ENCODE measurements at regions not wholly inside any gene's neighbourhood (a gene's known extent, or its start where the extent isn't known, plus 50 kb on each side); places are given as distances from the start of the nearest gene placed in this dataset.
A peak's percentile ranks its signal among the peaks of the same experiment; 100 is the strongest.

- Histone ChIP-seq H3K9ac (ENCODE audit: low read length in 3 of 3) (no peak overlapping the region), H3K9me3 (ENCODE audit: control insufficient read depth in 2 of 3, insufficient read depth in 1 of 3, low read length in 3 of 3) (no peaks in the 10 kb centered on the region), H3K4me3 (ENCODE audit: low read length in 3 of 3) (no peak overlapping the region), H3K27me3 (ENCODE audit: control insufficient read depth, insufficient read depth, low read length) (no peaks in the 10 kb centered on the region), H3K36me3 (ENCODE audit: control insufficient read depth in 2 of 3, insufficient read depth in 3 of 3, low read length in 3 of 3) (no peaks in the 10 kb centered on the region), H3K27ac (ENCODE audit: low read depth in 2 of 2, low read length in 2 of 2) (no peak overlapping the region), H3K4me1 (ENCODE audit: control insufficient read depth in 2 of 3, insufficient read depth in 2 of 3, low read depth in 1 of 3, low read length in 3 of 3) (peaks cover 0 to 3% (median 0%) of the 10 kb centered on the region in 3 donors)
- no peak for TF ChIP-seq CTCF (IDR thresholded peaks at IDR 0.05; ENCODE audit: borderline replicate concordance, extremely low read depth, insufficient read depth)
- intact Hi-C loops (cut with DNase I) = no loop called here
- DNase-seq = no peak
- no peak for FAIRE-seq
These were observed 290.8 kb upstream of the TANK start for GRCh38 chr2:160869411-160869810.

DNA sequence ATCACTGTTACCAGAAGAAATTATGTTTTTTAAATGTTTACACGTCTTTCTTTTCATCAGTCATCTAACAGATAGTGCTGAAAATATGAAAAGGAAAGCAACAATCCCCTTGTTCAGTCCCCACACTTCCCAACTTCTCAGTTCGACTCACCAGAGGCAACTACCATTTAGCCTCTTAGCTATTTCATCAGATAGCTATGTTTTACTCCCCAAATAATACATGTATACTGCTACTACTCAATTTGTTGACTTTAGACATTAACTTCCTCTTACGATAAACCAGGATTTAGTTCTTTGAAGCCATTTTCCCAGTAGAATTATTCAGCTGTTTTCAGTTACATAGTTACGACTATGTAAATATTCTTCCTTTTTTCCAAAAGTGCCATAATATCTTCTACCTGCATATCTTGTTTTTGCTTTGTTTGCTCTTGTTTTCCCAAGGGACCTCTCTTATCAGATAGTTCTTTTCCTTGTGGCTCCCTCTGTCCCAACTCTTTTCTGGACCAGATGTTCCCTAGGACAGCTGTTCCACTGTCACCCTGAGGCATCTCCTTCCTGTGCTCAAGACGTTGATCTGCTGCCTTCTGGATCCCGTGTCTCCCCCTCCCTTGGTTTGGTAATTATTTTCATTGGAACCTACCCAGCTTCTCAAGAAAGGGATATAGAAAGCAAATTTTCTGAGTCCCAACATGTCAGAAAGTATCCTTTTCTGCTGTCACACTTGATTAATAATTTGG lies 289.3 kb upstream of the TANK start:
- Histone ChIP-seq H3K27me3 (ENCODE audit: control insufficient read depth, insufficient read depth, low read length) (no peaks in the 10 kb centered on the region), H3K9ac (ENCODE audit: low read length in 3 of 3) (no peak overlapping the region), H3K27ac (ENCODE audit: low read depth in 2 of 2, low read length in 2 of 2) (peak overlapping the region in 1 of 2 donors; percentile 5), H3K4me3 (ENCODE audit: low read length in 3 of 3) (peak overlapping the region in 1 of 3 donors; percentile 13), H3K36me3 (ENCODE audit: control insufficient read depth in 2 of 3, insufficient read depth in 3 of 3, low read length in 3 of 3) (no peaks in the 10 kb centered on the region), H3K4me1 (ENCODE audit: control insufficient read depth in 2 of 3, insufficient read depth in 2 of 3, low read depth in 1 of 3, low read length in 3 of 3) (peaks cover 0 to 3% (median 0%) of the 10 kb centered on the region in 3 donors), H3K9me3 (ENCODE audit: control insufficient read depth in 2 of 3, insufficient read depth in 1 of 3, low read length in 3 of 3) (no peaks in the 10 kb centered on the region)
- TF ChIP-seq CTCF (IDR thresholded peaks at IDR 0.05; ENCODE audit: borderline replicate concordance, extremely low read depth, insufficient read depth) = no peak
- FAIRE-seq (no peak), DNase-seq (peak in 4 of 5 donors; percentile 15 to 77 (median 61))
- intact Hi-C loops (cut with DNase I) = no loop called here

- intact Hi-C loops (cut with DNase I) = no loop called here
- H3K9me3 ChIP-seq (ENCODE audit: control insufficient read depth in 2 of 3, insufficient read depth in 1 of 3, low read length in 3 of 3) = no peaks in the 10 kb centered on the region
- no peak overlapping the region for H3K27ac ChIP-seq (ENCODE audit: low read depth in 2 of 2, low read length in 2 of 2)
- peaks cover 0 to 3% (median 0%) of the 10 kb centered on the region in 3 donors for H3K4me1 ChIP-seq (ENCODE audit: control insufficient read depth in 2 of 3, insufficient read depth in 2 of 3, low read depth in 1 of 3, low read length in 3 of 3)
- H3K4me3 ChIP-seq (ENCODE audit: low read length in 3 of 3) = no peak overlapping the region
- H3K36me3 ChIP-seq (ENCODE audit: control insufficient read depth in 2 of 3, insufficient read depth in 3 of 3, low read length in 3 of 3) = no peaks in the 10 kb centered on the region
- H3K27me3 ChIP-seq (ENCODE audit: control insufficient read depth, insufficient read depth, low read length) = no peaks in the 10 kb centered on the region
- DNase-seq (no peak), FAIRE-seq (no peak)
- H3K9ac ChIP-seq (ENCODE audit: low read length in 3 of 3) = no peak overlapping the region
- TF ChIP-seq CTCF (IDR thresholded peaks at IDR 0.05; ENCODE audit: borderline replicate concordance, extremely low read depth, insufficient read depth) = no peak
These were observed 288.3 kb upstream of the TANK start for GRCh38 chr2:160871953-160872352.
